ENCODE measurements at regions not wholly inside any gene's neighbourhood (a gene's known extent, or its start where the extent isn't known, plus 50 kb on each side); places are given as distances from the start of the nearest gene placed in this dataset.
A peak's percentile ranks its signal among the peaks of the same experiment; 100 is the strongest.

DNA sequence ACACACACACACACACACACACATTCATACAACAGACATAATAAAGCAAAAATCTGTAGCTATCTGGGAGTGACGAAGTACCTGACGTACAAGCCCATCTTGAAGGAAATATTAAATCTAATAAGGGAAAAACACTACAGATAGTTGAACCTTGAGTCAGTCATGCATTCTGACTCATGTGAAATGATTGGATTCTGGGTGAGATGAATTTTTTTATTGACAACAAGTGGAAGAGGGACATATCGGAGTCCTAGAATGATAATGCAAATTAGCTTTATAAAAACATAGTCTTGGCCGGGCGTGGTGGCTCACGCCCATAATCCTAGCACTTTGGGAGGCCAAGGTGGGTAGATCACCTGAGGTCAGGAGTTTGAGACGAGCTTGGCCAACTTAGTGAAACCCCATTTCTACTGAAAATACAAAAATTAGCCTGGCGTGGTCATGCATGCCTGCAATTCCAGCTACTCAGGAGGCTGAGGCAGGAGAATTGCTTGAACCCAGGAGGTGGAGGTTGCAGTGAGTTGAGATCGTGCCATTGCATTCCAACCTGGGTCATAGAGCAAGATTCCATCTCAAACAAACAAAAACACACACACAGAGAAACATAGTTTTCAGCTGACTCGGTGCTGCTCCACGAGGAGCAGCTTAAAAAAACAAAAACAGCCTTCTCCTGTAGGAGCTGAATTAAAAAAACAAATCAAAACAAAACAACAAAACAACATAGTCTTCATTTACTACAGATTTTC is 154.4 kb upstream of the MKLN1 start:
- WGBS, 2 donors: 78 to 79% methylated on average over 11 of the region's 11 CpGs
- DNase-seq: no peak
- Histone ChIP-seq H3K4me3 (replicated peaks in 1 of 3) (no peak overlapping the region), H3K9me3 (no peaks in the 10 kb centered on the region), H3K4me1 (peaks cover 0 to 1% of the 10 kb centered on the region in 2 donors), H3K27ac (no peak overlapping the region), H3K27me3 (no peaks in the 10 kb centered on the region), H3K36me3 (no peaks in the 10 kb centered on the region)
- no peak for TF ChIP-seq POLR2A (IDR thresholded peaks at IDR 0.05)
- TF ChIP-seq, protein P1, sequence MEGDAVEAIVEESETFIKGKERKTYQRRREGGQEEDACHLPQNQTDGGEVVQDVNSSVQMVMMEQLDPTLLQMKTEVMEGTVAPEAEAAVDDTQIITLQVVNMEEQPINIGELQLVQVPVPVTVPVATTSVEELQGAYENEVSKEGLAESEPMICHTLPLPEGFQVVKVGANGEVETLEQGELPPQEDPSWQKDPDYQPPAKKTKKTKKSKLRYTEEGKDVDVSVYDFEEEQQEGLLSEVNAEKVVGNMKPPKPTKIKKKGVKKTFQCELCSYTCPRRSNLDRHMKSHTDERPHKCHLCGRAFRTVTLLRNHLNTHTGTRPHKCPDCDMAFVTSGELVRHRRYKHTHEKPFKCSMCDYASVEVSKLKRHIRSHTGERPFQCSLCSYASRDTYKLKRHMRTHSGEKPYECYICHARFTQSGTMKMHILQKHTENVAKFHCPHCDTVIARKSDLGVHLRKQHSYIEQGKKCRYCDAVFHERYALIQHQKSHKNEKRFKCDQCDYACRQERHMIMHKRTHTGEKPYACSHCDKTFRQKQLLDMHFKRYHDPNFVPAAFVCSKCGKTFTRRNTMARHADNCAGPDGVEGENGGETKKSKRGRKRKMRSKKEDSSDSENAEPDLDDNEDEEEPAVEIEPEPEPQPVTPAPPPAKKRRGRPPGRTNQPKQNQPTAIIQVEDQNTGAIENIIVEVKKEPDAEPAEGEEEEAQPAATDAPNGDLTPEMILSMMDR (IDR thresholded peaks at IDR 0.05): no peak
- intact Hi-C loops (cut with DNase I): no loop called here

DNA sequence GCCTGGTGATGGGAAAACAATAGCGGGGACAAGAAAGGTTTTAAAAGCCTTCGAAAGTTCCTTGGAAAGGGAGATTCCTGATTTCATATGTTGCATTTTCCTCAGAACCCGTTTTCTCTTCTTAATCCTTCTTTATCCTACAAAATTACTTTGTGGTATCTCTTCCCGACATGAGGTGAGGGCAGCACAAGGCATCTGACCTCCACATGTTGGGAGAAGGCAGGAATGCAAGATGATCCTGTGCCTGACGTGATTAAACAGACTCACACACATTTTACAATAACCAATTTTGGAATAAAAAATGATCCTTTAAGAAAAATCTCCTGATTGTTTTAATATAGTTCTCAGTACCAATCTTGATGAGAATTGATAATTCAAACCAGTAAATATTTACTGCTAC is 153.3 kb upstream of the MKLN1 start:
- TF ChIP-seq POLR2A (IDR thresholded peaks at IDR 0.05): no peak
- TF ChIP-seq, protein P1 (IDR thresholded peaks at IDR 0.05): no peak
- H3K36me3 ChIP-seq: no peaks in the 10 kb centered on the region
- H3K4me1 ChIP-seq: peaks cover 8 to 11% of the 10 kb centered on the region in 2 donors
- H3K4me3 ChIP-seq (replicated peaks in 1 of 3): no peak overlapping the region
- no peak for DNase-seq
- intact Hi-C loops (cut with DNase I): no loop called here
- no peaks in the 10 kb centered on the region for H3K27me3 ChIP-seq
- WGBS, 2 donors: 90 to 92% methylated on average over 5 of the region's 5 CpGs
- H3K27ac ChIP-seq: no peak overlapping the region
- H3K9me3 ChIP-seq: no peaks in the 10 kb centered on the region

DNA sequence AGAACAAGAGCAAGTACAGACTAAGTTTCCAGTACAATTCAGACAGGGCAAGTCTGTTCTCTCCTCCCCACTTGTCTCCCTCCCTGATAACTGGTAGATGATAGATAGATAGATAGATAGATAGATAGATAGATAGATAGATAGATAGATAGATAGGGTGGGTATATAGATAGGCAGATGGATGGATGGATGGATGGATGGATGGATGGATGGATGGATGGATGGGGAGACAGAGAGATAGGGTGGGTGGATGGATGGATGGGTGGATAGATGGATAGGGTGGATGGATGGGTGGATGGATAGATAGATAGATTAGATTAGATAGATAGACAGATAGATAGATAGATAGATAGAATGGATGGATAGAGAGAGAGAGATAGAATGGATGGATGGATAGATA is 152.8 kb upstream of the MKLN1 start:
- no peaks in the 10 kb centered on the region for H3K9me3 ChIP-seq
- no peak overlapping the region for H3K4me3 ChIP-seq (replicated peaks in 1 of 3)
- intact Hi-C loops (cut with DNase I): no loop called here
- peaks cover 8 to 11% of the 10 kb centered on the region in 2 donors for H3K4me1 ChIP-seq
- TF ChIP-seq, protein P1 (IDR thresholded peaks at IDR 0.05): no peak
- no peak for TF ChIP-seq POLR2A (IDR thresholded peaks at IDR 0.05)
- no peaks in the 10 kb centered on the region for H3K36me3 ChIP-seq
- DNase-seq: no peak
- no peak overlapping the region for H3K27ac ChIP-seq
- no peaks in the 10 kb centered on the region for H3K27me3 ChIP-seq

DNA sequence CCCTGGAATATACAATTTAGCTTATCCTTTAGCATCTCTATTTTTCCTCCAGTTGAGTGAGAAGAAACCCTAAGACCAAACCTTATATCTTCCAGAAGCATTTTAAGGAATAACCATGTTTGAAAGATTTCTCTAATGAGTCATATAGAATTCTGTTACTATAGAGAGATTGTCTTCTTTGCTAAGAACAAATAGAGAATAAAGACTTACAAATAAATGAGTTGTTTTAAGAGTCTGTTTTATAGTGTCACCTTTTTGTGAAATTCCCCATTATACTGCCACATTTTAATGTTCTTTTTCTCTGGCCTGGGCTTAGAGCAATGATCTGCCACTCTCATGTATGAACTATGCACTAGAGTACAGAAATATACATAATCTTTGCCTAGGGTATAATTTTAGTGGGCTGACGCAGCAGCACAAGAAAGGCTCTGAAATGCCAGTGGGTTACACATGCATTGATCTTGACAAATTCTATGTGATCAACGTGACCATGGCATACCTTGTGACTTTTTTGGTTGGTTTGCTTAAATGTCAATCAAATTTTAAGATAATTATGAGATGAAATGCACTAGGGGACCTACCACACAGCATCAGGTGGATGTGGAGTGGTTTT is 145.1 kb upstream of the MKLN1 start:
- intact Hi-C loops (cut with DNase I): no loop called here
- TF ChIP-seq, protein P1 (IDR thresholded peaks at IDR 0.05): no peak
- TF ChIP-seq POLR2A (IDR thresholded peaks at IDR 0.05): no peak
- H3K4me1 ChIP-seq: peaks cover 45 to 49% of the 10 kb centered on the region in 2 donors
- no peak overlapping the region for H3K4me3 ChIP-seq (replicated peaks in 1 of 3)
- H3K9me3 ChIP-seq: no peaks in the 10 kb centered on the region
- H3K36me3 ChIP-seq: no peaks in the 10 kb centered on the region
- H3K27me3 ChIP-seq: no peaks in the 10 kb centered on the region
- H3K27ac ChIP-seq: no peak overlapping the region
- no peak for DNase-seq
- WGBS, 2 donors: 90 to 94% methylated on average over 2 of the region's 2 CpGs

DNA sequence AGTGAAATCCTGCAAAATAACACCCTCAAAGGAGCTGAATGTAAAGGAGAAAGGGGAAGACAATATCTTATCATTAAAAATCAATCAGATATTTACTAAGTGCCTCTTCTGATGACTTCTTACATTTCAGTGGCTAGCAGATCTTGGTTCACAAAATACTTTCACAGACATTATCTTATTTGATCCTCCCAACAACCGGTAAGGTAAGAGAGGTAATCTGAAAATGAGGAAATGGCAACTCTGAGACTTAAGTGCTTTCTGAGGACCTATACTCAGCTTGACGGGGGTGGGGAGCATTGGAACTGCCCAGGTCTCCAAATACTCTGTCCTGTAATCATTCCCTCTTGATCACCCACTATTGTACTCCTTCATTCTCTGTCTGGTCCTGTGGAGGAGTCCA is 144.6 kb upstream of the MKLN1 start:
- TF ChIP-seq, protein P1 (IDR thresholded peaks at IDR 0.05): no peak
- no peak for TF ChIP-seq POLR2A (IDR thresholded peaks at IDR 0.05)
- H3K9me3 ChIP-seq: no peaks in the 10 kb centered on the region
- intact Hi-C loops (cut with DNase I): no loop called here
- H3K4me3 ChIP-seq (replicated peaks in 1 of 3): no peak overlapping the region
- H3K27ac ChIP-seq: peak overlapping the region; percentile 21 to 55 (median 29)
- WGBS, 2 donors: 53 to 68% methylated on average over 2 of the region's 2 CpGs
- peak in 1 of 2 donors; percentile 27 for DNase-seq
- H3K4me1 ChIP-seq: peaks cover 48 to 52% of the 10 kb centered on the region in 2 donors
- no peaks in the 10 kb centered on the region for H3K27me3 ChIP-seq
- no peaks in the 10 kb centered on the region for H3K36me3 ChIP-seq
